NT2/D1 (cell line): ENCODE measurements at regions not wholly inside any gene's neighbourhood (a gene's known extent, or its start where the extent isn't known, plus 50 kb on each side); places are given as distances from the start of the nearest gene placed in this dataset.

Source experiments
- SUZ12 ChIP-seq: IDR thresholded peaks from 2 replicates; pipeline ENCODE4 v1.6.1; 2011; ENCODE audit not compliant: insufficient read length, insufficient read depth; ENCODE audit errors: extremely low read depth
- YY1 ChIP-seq: IDR thresholded peaks from 2 replicates; pipeline ENCODE4 v1.6.1; 2011; ENCODE audit not compliant: insufficient read length, insufficient read depth

DNA sequence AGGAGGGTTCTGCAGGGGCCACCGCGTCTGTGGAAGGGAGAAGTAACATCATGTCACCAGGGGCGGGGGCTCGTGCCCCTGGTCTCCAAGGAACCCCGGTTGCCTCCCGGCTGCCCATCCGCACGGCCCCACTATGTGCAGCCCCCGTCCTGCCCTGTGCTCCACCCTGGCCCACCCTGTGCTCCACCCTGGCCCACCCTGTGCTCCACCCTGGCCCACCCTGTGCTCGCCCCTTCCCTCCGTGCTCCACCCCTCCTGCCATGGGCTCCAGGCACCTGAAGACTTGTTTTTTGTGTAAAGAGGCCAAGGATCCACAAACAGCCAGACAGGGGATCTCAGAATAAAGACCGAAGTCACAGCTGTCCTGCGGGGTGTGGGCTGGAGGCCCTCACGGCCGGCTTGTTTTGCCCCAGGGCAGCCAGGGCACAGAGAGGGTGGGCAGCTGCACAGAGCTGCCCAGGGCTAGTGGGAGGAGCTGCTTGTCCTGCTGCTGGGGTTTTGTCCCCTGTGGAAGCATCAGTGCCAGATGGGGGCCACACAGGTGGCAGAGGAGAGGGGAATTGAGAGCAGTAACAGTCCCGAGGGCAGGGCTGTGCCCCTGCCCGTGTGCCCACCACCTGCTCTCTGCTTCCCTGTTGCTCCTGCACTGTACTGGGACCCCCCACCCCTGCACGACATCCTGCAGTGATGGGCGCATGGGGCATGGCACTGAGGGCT lies 147.0 kb upstream of the CIBAR2 start:
- TF ChIP-seq SUZ12 (no peak), YY1 (no peak)
